GM19395 (cell line): ENCODE measurements at regions not wholly inside any gene's neighbourhood (a gene's known extent, or its start where the extent isn't known, plus 50 kb on each side); places are given as distances from the start of the nearest gene placed in this dataset.
"Not testable (repeated sequence)": the region's sequence is repeated elsewhere in the genome, so short reads cannot be mapped to it uniquely, and the experiment has no call there.

Source experiments
- ATAC-seq: cut with Tn5 transposase; IDR thresholded peaks from one replicate; pipeline ENCODE4 v1.9.1; 2021; ENCODE audit warnings: mild to moderate bottlenecking, moderate library complexity; ENCODE audit not compliant: unreplicated experiment

DNA sequence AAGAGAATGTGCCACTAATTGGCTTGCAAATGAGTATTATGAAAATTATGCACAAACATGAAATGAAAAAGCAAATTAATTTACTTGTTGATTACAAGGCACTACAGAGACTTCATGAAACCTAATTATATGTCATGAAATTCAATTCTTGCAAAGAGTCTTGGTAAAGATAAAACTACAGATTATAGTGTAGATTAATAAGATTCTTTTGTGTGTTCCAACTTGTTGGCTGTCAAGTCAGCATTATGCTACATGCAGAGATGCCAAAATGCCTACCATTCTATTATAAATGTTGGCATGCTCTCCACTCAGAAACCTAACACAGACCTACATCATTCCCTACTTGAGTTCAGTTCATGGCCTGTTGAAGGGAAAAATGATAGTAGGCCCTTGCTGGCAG is 97.2 kb upstream of the KITLG start:
- ATAC-seq: no peak

DNA sequence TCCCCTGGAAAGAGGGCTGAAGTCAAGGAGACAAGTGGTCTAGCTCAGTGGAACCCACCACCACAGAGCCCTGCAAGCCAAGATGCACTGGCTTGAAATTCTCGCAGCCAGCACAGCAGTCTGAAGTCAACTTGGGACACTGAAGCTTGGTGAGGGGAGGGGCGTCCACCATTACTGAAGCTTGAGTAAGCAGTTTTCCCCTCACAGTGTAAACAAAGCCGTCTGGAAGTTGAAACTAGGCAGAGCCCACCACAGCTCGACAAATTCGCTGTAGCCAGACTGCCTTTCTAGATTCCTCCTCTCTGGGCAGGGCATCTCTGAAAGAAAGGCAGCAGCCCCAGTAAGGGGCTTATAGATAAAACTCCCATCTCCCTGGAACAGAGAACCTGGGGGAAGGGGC is 87.3 kb upstream of the KITLG start:
- not testable (repeated sequence) for ATAC-seq

DNA sequence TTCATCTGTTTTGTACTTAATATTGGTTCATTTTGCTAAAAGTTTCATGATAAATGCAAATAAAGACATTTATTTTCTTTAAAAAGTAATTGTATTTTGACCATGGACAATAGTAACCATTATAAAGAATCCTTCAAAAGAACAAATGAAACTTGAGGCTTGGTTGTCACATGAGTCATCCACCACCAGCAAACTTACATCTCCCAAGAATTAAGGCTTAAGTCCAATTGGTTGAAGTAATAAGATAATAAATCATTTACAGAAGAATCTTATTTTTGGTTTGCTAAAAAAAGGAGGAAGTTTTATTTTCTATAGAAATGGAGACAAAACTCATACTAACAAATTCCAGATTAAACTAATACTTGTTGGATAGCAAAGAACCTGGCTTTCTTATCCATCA is 84.8 kb upstream of the KITLG start:
- no peak for ATAC-seq

DNA sequence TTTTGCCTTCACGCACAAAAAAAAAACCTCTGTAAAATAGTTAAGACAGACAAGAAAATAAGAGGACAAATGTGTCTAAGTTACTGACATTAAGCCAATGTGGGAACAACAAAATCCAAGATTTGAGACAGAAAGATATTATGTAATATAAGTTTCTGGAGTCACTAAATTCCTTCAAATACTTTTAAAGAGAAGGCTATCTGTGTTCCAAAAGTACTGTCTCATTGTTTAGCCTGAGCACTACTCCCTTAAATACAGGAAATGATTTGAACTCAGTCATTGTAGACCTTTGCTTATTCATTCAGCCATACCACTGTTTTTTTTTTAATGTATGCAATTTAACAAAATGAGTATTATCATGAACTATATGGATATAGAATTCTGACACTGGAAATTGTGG is 82.7 kb upstream of the KITLG start:
- no peak for ATAC-seq

DNA sequence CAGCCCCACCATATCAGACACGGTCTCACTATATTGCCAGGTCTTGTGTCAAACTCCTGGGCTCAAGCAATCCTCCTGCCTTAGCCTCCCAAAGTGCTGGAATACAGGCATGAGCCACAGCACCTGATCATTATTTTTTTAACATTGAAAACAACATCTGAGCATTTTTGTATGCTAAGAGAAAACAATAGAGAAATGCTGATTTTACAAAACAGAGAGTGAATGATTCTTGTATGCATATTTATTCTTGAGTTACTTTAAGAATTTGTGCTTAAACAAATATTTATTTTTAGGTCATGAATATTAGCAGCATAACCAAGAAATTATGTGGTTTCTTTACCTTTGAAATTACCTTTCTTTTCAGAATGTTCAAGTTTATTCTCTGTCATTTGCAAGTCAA is 81.8 kb upstream of the KITLG start:
- ATAC-seq: no peak

DNA sequence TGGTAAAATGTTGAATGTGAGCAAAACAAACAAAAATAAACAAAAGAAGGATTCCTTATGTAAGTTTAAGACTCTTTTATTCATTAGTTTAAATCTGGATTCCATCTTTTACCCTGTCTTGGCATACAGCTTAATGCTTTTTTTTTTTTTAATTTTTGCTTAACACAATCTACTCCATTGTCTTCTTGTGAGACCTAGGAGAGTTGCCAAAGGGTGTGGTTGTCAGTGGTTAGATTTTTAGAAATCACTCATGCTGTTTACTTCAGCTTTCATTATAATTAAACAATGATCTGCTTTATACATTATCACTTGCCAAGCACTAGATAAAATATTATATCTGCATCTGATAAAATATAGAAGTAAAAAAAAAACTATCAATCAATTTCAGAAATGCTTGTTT is 77.7 kb upstream of the KITLG start:
- no peak for ATAC-seq

DNA sequence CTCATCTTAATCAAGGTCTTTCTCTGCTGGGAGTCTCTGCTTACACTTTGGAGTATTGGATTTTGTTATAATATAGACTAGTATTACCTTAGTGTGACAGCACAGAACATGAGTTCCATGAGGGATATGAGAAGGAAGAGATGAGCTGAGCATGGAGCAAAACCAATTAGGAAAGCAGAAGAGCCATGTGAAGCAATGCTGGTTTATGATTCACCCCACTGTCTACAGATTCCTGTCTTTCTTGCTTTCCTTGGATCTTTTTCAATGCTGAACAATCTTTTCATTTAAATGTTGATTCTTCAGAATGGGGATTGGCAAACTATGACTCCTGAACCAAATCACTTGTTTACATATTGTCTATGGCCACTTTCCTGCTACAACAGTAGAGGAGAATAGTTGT is 70.4 kb upstream of the KITLG start:
- ATAC-seq: no peak

DNA sequence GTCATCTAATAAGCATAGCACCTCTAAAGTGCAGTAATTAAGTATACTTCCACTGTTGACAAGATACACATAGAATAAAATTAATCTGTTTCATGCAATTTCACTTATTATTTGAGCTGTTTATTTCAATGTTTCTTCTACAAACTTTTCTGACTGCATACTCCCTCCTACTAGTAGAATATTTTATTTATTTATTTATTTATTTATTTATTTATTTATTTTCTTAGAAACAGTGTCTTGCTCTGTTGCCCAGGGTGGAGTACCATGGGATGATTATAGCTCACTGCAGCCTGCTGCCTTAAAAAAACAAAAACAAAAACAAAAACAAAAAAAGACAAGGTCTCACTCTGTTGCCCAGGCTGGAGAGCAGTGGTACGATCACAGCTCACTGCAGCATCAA is 68.4 kb upstream of the KITLG start:
- no peak for ATAC-seq

DNA sequence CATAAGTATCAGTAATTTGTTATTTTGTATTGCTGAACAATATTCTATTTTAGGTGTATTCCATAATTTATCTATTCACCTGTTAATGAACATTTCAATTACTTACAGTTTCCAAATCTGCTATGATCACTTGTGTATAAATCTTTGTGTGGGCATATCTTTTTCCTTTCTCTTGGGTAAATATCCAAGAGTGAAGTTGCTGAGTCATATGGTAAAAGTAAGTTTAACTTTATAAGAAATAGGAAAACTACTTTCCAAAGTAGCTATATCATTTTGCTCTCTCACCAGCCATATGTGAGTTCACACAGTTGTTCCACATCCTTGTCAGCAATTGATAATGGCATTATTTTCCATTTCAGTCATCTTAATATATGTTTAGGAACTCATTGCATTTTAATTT is 66.6 kb upstream of the KITLG start:
- ATAC-seq: no peak

DNA sequence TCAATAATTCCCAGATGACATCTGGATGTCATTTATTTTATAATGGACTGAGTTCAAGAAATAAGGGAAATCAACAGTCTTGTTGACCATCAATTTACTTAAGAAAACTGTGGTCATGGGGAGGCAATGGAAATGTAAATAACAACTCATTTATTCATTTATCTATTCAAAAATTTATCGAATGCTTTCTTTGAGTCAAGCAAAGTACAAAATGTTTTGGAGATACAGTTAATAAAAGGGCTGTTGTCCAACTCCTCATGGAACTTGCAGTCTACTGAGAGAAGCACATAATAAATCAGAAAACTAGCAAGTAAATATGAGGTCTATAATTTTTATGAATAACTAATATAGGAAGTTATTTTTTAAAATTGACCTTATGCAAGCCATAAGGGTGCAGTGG is 65.5 kb upstream of the KITLG start:
- no peak for ATAC-seq

DNA sequence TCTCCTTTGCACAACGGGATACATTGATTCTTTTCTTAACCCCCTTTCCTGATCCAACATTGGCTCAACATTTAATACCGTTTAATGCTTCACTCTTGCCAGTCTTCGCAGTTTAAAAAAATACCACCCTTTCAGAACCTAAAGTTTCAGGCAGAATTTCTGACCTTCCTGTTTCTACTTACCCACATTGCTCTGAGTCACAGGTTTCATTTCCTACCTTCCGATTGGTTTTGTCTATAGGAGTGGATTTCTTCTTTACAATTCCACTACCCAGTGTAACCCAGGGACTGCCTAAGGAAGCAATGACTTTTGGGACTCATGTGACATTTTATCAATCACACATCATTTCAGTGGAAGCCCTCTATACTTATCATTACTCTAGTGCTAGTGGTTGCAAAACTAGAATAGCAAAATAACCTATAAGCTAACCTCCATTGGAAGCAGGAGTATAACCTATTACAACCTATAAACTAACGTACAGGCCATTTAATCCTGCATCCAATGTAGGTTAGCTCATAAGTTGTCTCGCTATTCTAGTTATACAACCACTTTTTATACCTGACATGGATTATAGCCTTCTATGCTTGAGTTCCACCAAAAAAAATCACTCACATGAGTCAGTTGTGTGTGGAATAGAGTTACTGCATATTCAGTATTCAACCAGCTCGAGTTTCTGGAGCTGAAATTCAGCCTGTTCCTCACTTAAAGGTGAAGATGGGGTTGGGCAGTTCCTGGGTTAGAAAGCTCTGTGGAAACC is 64.9 kb upstream of the KITLG start:
- ATAC-seq: no peak

DNA sequence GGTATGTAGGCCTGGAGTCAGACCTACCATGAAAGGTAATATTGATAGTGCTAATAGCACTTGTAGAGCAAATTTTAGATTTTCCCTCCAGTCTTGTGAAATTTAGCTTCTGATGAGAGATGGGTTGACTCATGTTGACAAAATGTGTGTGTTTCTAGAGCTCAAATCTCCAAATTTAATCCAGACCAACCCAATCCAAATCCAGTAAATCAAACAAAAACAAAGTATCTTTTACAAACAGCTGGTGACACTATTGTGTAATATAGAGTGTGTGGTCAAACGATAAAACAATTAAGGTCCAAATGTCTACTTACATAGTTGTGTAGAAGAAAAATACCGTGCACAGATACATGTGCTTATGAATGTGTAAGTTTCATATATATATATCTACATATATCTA is 63.4 kb upstream of the KITLG start:
- ATAC-seq: no peak

DNA sequence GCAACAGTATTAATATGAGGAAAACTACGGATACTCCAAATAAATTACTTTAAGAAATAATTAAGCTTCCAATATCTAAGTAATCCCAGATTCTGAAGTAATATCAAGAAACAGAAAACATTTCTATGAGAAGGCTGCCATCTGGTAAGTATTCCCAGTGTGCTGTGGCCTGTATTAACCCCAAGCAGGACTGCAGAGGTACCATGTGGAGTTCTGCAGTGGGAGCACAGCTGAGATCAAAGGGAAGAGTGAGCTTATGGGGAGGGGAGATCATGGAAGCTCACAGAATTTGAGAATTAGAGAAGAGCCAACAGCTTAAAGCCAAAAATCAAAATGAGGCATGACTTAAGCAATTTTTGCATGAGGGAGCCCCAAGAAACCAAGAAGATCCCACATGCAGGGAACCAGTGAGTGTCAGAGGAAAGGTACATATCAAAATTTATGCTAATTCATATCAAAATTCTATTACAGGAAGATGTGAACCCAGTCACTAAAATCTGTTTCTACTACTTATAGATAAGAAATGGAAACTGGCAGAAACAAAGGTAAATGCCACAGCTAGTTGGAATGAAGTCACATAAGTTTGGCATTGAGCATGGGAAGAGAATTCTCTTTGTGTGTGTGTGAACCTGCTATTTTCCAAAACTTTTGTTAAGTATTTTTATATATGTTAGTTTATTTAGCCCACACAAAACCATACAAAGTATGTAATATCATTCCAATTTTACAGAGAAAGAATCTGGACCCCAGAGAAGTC is 62.6 kb upstream of the KITLG start:
- no peak for ATAC-seq

DNA sequence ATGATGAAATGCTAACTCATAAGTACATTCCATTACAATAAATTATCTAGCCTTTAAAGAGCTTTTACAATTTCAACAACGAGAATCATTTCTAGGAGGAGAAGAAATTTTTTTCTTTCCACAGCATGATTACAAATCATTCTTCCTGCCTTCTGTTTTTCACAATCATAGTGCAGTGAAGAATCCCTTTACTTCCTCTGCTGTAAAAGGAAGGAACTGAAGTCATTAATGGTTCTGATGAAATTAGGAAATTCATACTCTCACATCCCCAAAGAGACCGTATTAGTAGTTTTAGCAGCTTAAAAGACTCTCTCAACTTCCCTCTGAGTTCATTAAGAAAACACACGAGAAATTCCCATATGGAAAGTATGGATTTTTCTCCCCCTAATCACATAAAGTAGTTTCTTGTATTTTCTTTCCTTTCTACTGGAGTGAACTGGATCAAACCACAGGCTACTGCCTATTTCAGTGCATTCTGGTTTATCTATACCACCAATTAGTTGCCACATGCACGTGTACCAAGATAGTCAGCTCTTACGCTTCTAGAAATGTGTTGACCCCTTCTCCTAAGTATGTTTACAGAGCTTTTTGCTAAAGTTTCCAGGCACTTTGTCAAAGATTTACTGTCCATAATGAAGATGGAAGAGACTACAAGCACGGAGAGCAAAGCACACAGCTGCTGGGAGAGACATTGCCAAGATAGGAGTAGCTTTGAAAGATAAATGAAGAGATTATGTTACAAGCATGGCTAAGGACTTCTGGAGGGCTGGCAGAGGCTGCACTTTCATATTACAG is 58.9 kb upstream of the KITLG start:
- ATAC-seq: no peak

DNA sequence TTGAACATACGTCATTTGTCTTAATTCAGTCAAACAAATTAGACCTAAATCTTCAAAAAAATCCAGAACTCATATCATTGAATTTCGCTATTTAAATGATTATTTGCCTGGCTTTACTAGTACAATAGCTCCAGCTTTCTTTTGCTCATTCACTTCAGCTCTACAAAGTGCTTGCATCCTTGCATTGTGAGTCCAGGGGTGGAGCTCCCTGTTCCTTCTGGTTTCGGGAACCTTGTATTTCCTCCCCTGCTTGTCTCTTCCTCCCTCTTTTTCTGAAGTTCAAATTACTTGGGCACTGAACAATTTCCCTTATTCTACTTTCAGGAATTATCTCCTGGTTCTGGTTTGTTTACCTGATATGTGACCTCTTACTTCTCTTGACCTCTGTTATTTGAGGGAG is 58.1 kb upstream of the KITLG start:
- no peak for ATAC-seq

DNA sequence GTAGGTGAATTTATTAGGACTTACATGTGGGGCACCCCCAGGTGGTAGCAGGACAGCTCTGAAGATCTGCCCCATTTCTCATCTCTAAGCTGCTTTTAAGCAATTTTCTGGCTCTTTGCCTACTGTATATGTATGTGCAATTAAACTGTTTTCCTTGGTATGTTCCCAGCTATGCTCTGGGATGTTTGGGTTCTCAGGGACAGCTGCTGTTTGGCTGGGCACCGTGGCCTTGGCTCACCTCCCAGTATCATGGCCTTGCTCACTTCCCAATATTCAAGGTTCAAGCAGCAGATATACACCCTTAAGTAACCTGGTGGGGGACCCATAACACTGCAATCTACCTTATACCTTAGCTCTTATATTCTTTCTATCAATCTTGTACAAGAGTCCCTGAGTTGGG is 53.7 kb upstream of the KITLG start:
- ATAC-seq: no peak

DNA sequence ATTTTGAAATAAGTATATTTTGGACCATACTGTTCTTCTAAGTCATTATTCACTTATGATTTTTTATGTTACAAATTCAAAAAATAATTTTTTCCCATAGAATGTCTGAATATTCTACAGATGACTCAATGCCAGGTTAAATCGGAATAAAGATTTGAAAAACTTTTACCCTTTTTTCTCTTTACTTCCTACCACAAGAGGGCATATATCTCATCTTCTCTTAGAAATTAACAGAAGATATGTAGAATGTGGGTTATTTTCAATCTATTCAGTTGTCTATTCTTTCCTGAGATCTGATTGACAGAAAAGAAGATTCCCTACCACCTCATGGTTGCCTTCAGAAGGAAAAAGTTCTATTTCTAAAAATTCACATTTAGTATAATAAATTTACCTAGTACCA is 53.0 kb upstream of the KITLG start:
- ATAC-seq: no peak

DNA sequence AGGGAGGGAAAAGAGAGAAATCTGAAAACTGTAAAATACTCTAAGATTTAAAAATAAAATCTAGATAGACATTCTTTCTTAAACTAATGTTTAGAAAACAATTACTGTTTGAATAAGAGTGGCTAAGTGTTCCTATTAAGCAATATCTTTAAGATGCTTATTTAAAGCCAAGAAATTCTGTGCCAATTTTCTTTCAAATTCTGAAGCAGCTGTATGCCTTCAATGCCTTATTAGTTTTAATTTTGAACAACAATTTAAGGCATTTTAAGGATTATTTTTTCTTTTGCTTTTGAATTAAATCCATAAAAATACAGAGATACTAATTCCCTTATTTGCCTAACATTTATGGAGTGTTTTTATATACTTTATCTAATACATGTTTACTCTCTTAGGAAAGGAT is 50.3 kb upstream of the KITLG start:
- no peak for ATAC-seq
